Activated CD4-positive, alpha-beta T cell treated with anti-CD3 and anti-CD28 coated beads, Interleukin-10, Interleukin-2, amounts not matched to agents 100 ng/mL and 50 ng/mL, durations not matched to agents 16 hours and 8 hours (primary cell): ENCODE measurements at regions not wholly inside any gene's neighbourhood (a gene's known extent, or its start where the extent isn't known, plus 50 kb on each side); places are given as distances from the start of the nearest gene placed in this dataset.
"Not testable (repeated sequence)": the region's sequence is repeated elsewhere in the genome, so short reads cannot be mapped to it uniquely, and the experiment has no call there.

Experiments used
- DNase-seq: peaks from one replicate; pipeline ENCODE4 v3.0.0-alpha.2; 2020

- no peak for DNase-seq
These were observed 81.1 kb downstream of the ARL6IP4 start for GRCh38 chr12:123061441-123062205.

GRCh38 chr12:123059500-123059899 lies 79.0 kb downstream of the ARL6IP4 start:
- DNase-seq, result no peak

- DNase-seq, result no peak
These were observed 78.5 kb downstream of the ARL6IP4 start for GRCh38 chr12:123058980-123059379.

- DNase-seq, result no peak
These were observed 78.0 kb downstream of the ARL6IP4 start for GRCh38 chr12:123058481-123058880.

GRCh38 chr12:123057513-123058265 lies 77.2 kb downstream of the ARL6IP4 start:
- DNase-seq, result no peak

- DNase-seq, result no peak
These were observed 76.2 kb downstream of the ARL6IP4 start for GRCh38 chr12:123056709-123057108.

GRCh38 chr12:123056053-123056452 lies 75.6 kb downstream of the ARL6IP4 start:
- DNase-seq, result no peak

- DNase-seq, result no peak
These were observed 74.8 kb downstream of the ARL6IP4 start for GRCh38 chr12:123055281-123055766.

- no peak for DNase-seq
These were observed 73.9 kb downstream of the ARL6IP4 start for GRCh38 chr12:123054371-123054770.

- no peak for DNase-seq
These were observed 71.1 kb downstream of the ARL6IP4 start for GRCh38 chr12:123051556-123051955.

- no peak for DNase-seq
These were observed 70.4 kb downstream of the ARL6IP4 start for GRCh38 chr12:123050913-123051312.

GRCh38 chr12:123050331-123050831 lies 69.9 kb downstream of the ARL6IP4 start:
- DNase-seq, result no peak

GRCh38 chr12:123049398-123050240 lies 69.1 kb downstream of the ARL6IP4 start:
- no peak for DNase-seq

- not testable (repeated sequence) for DNase-seq
These were observed 67.4 kb downstream of the ARL6IP4 start for GRCh38 chr12:123047892-123048291.

- no peak for DNase-seq
These were observed 66.8 kb downstream of the ARL6IP4 start for GRCh38 chr12:123047289-123047688.

- DNase-seq, result no peak
These were observed 66.0 kb downstream of the ARL6IP4 start for GRCh38 chr12:123046431-123046830.

GRCh38 chr12:123045678-123046077 lies 65.2 kb downstream of the ARL6IP4 start:
- no peak for DNase-seq

- DNase-seq, result no peak
These were observed 63.9 kb downstream of the ARL6IP4 start for GRCh38 chr12:123044351-123044750.

GRCh38 chr12:123043536-123044001 lies 63.1 kb downstream of the ARL6IP4 start:
- peak; percentile 71 for DNase-seq

GRCh38 chr12:123042833-123043232 lies 62.4 kb downstream of the ARL6IP4 start:
- no peak for DNase-seq

- DNase-seq, result no peak
These were observed 61.6 kb downstream of the ARL6IP4 start for GRCh38 chr12:123041811-123042655.

GRCh38 chr12:123041042-123041531 lies 60.6 kb downstream of the ARL6IP4 start:
- DNase-seq, result no peak
